MG63 (cell line): ENCODE measurements at regions not wholly inside any gene's neighbourhood (a gene's known extent, or its start where the extent isn't known, plus 50 kb on each side); places are given as distances from the start of the nearest gene placed in this dataset.

Experiments
- DNase-seq: peaks from one replicate; pipeline ENCODE4 v3.0.0-alpha.2; 2020
- H3K27me3 ChIP-seq: fragments of 250-450 bp; sonication (Bioruptor Pico); 2 replicates; pipeline ENCODE4 v1.5.1; 2020; ENCODE audit warnings: mild to moderate bottlenecking, moderate library complexity
- H3K36me3 ChIP-seq: fragments of 250-450 bp; sonication (Bioruptor Pico); 2 replicates; pipeline ENCODE4 v1.5.1; 2020; ENCODE audit warnings: mild to moderate bottlenecking, moderate library complexity
- H3K4me3 ChIP-seq: fragments of 250-450 bp; sonication (Bioruptor Pico); 2 replicates; pipeline ENCODE4 v1.5.1; 2020; ENCODE audit warnings: mild to moderate bottlenecking, moderate library complexity
- H3K9me3 ChIP-seq: fragments of 250-450 bp; sonication (Bioruptor Pico); 2 replicates; pipeline ENCODE4 v1.5.1; 2020; ENCODE audit warnings: mild to moderate bottlenecking, moderate library complexity

- H3K4me3 ChIP-seq = no peak overlapping the region
- no peak for DNase-seq
- H3K9me3 ChIP-seq = 0 out of 2 replicates have a peak, but pooled peaks cover 3% of the 10 kb centered on the region
Measured at GRCh38 chr2:117411983-117412382, 402.5 kb upstream of the DDX18 start.

GRCh38 chr2:117432746-117433145, 381.7 kb upstream of the DDX18 start:
- DNase-seq = no peak
- no peaks in the 10 kb centered on the region for H3K36me3 ChIP-seq

More at GRCh38 chr2:117411983-117412382, 402.5 kb upstream of the DDX18 start:
- Histone ChIP-seq H3K27me3 (no peaks in the 10 kb centered on the region), H3K36me3 (no peaks in the 10 kb centered on the region)

GRCh38 chr2:117436697-117437096, 377.8 kb upstream of the DDX18 start:
- H3K27me3 ChIP-seq = no peaks in the 10 kb centered on the region
- no peaks in the 10 kb centered on the region for H3K9me3 ChIP-seq
- no peaks in the 10 kb centered on the region for H3K36me3 ChIP-seq
- H3K4me3 ChIP-seq = no peak overlapping the region
- no peak for DNase-seq

More at GRCh38 chr2:117432746-117433145, 381.7 kb upstream of the DDX18 start:
- Histone ChIP-seq H3K9me3 (no peaks in the 10 kb centered on the region), H3K4me3 (no peak overlapping the region), H3K27me3 (no peaks in the 10 kb centered on the region)

GRCh38 chr2:117470311-117471095, 344.0 kb upstream of the DDX18 start:
- no peaks in the 10 kb centered on the region for H3K27me3 ChIP-seq
- peak; percentile 22 for DNase-seq
- peaks cover 5% of the 10 kb centered on the region for H3K9me3 ChIP-seq
- H3K4me3 ChIP-seq = no peak overlapping the region
- no peaks in the 10 kb centered on the region for H3K36me3 ChIP-seq

- no peaks in the 10 kb centered on the region for H3K27me3 ChIP-seq
- H3K9me3 ChIP-seq = peaks cover 7% of the 10 kb centered on the region; the same call in 1 of the 2 replicates
- no peak for DNase-seq
- no peaks in the 10 kb centered on the region for H3K36me3 ChIP-seq
- H3K4me3 ChIP-seq = no peak overlapping the region
Measured at GRCh38 chr2:117481608-117482007, 332.9 kb upstream of the DDX18 start.

GRCh38 chr2:117485588-117485987, 328.9 kb upstream of the DDX18 start:
- no peak for DNase-seq
- Histone ChIP-seq H3K36me3 (no peaks in the 10 kb centered on the region), H3K9me3 (peaks cover 3% of the 10 kb centered on the region; the same call in 1 of the 2 replicates), H3K27me3 (no peaks in the 10 kb centered on the region), H3K4me3 (no peak overlapping the region)

- no peak for DNase-seq
- peaks cover 3% of the 10 kb centered on the region; the same call in 1 of the 2 replicates for H3K9me3 ChIP-seq
- H3K36me3 ChIP-seq = no peaks in the 10 kb centered on the region
- H3K4me3 ChIP-seq = no peak overlapping the region
- no peaks in the 10 kb centered on the region for H3K27me3 ChIP-seq
Measured at GRCh38 chr2:117486081-117486480, 328.4 kb upstream of the DDX18 start.

GRCh38 chr2:117492209-117492851, 322.2 kb upstream of the DDX18 start:
- Histone ChIP-seq H3K27me3 (no peaks in the 10 kb centered on the region), H3K9me3 (no peaks in the 10 kb centered on the region), H3K36me3 (no peaks in the 10 kb centered on the region), H3K4me3 (no peak overlapping the region)
- no peak for DNase-seq

GRCh38 chr2:117500721-117501120, 313.8 kb upstream of the DDX18 start:
- no peak for DNase-seq
- Histone ChIP-seq H3K4me3 (no peak overlapping the region), H3K27me3 (no peaks in the 10 kb centered on the region), H3K36me3 (no peaks in the 10 kb centered on the region), H3K9me3 (peaks cover 6% of the 10 kb centered on the region)

- Histone ChIP-seq H3K9me3 (peaks cover 6% of the 10 kb centered on the region), H3K36me3 (no peaks in the 10 kb centered on the region), H3K4me3 (no peak overlapping the region), H3K27me3 (no peaks in the 10 kb centered on the region)
- no peak for DNase-seq
Measured at GRCh38 chr2:117502121-117502520, 312.4 kb upstream of the DDX18 start.

GRCh38 chr2:117512307-117512706, 302.2 kb upstream of the DDX18 start:
- DNase-seq = peak; percentile 19
- Histone ChIP-seq H3K36me3 (no peaks in the 10 kb centered on the region), H3K4me3 (no peak overlapping the region), H3K27me3 (no peaks in the 10 kb centered on the region), H3K9me3 (no peaks in the 10 kb centered on the region)

GRCh38 chr2:117514371-117514770, 300.1 kb upstream of the DDX18 start:
- peak; percentile 74 for DNase-seq
- Histone ChIP-seq H3K4me3 (no peak overlapping the region), H3K36me3 (no peaks in the 10 kb centered on the region), H3K27me3 (no peaks in the 10 kb centered on the region), H3K9me3 (no peaks in the 10 kb centered on the region)

- Histone ChIP-seq H3K9me3 (no peaks in the 10 kb centered on the region), H3K36me3 (no peaks in the 10 kb centered on the region), H3K27me3 (no peaks in the 10 kb centered on the region), H3K4me3 (no peak overlapping the region)
- no peak for DNase-seq
Measured at GRCh38 chr2:117519238-117519637, 295.3 kb upstream of the DDX18 start.

GRCh38 chr2:117519721-117520120, 294.8 kb upstream of the DDX18 start:
- Histone ChIP-seq H3K27me3 (no peaks in the 10 kb centered on the region), H3K36me3 (no peaks in the 10 kb centered on the region), H3K9me3 (no peaks in the 10 kb centered on the region), H3K4me3 (no peak overlapping the region)
- no peak for DNase-seq

- Histone ChIP-seq H3K36me3 (no peaks in the 10 kb centered on the region), H3K4me3 (no peak overlapping the region), H3K9me3 (no peaks in the 10 kb centered on the region), H3K27me3 (no peaks in the 10 kb centered on the region)
- peak; percentile 16 for DNase-seq
Measured at GRCh38 chr2:117523267-117523666, 291.2 kb upstream of the DDX18 start.

GRCh38 chr2:117523711-117524238, 290.7 kb upstream of the DDX18 start:
- no peaks in the 10 kb centered on the region for H3K9me3 ChIP-seq
- DNase-seq = peak; percentile 12
- H3K4me3 ChIP-seq = no peak overlapping the region
- no peaks in the 10 kb centered on the region for H3K36me3 ChIP-seq
- H3K27me3 ChIP-seq = no peaks in the 10 kb centered on the region

- Histone ChIP-seq H3K27me3 (no peaks in the 10 kb centered on the region), H3K9me3 (no peaks in the 10 kb centered on the region; the same call in 1 of the 2 replicates), H3K4me3 (no peak overlapping the region), H3K36me3 (no peaks in the 10 kb centered on the region)
- DNase-seq = peak; percentile 2
Measured at GRCh38 chr2:117536139-117536538, 278.4 kb upstream of the DDX18 start.
